Ishikawa (cell line): ENCODE measurements at regions not wholly inside any gene's neighbourhood (a gene's known extent, or its start where the extent isn't known, plus 50 kb on each side); places are given as distances from the start of the nearest gene placed in this dataset.

Experiments used
- RAD21 ChIP-seq: IDR thresholded peaks from 2 replicates; pipeline ENCODE4 v1.6.1; 2012; ENCODE audit warnings: low read depth
- REST ChIP-seq: IDR thresholded peaks from 2 replicates; pipeline ENCODE4 v1.6.1; 2012; ENCODE audit warnings: low read depth, mild to moderate bottlenecking

- no peak for TF ChIP-seq REST
- TF ChIP-seq RAD21 = no peak
Observed at GRCh38 chr1:168976267-168976666, 130.2 kb upstream of the ATP1B1 start.
